A673 (cell line): ENCODE measurements at regions not wholly inside any gene's neighbourhood (a gene's known extent, or its start where the extent isn't known, plus 50 kb on each side); places are given as distances from the start of the nearest gene placed in this dataset.
A peak's percentile ranks its signal among the peaks of the same experiment; 100 is the strongest.

ENCODE experiments used
- BruUV-seq: library from RNA; stranded (reverse); fragments of 400-500 nt; replicated peaks from 2 replicates; lab custom pipeline; 2021; lab: Mats Ljungman, UMichigan
- CTCF ChIA-PET: fragments of 300-600 bp; sonication (Branson Sonifier 250); formaldehyde crosslinking; loops from one replicate; lab custom pipeline; 2022; ENCODE audit warnings: antibody characterized with exemption; lab: Charles Lee
- POLR2A ChIA-PET: fragments of 300-600 bp; sonication (Branson Sonifier 250); formaldehyde crosslinking; loops from one replicate; lab custom pipeline; 2022; ENCODE audit warnings: antibody characterized with exemption; ENCODE audit not compliant: low non-redundant PET; lab: Charles Lee
- DNase-seq: peaks from one replicate; pipeline ENCODE4 v3.0.0-alpha.2; 2015; ENCODE audit warnings: low spot score
- H3K27ac ChIP-seq: fragments of 200-600 bp; sonication (generic); 2 replicates; pipeline ENCODE4 v1.5.1; 2016; ENCODE audit warnings: mixed run types, low read depth, mild to moderate bottlenecking, mixed read lengths, antibody characterized with exemption, low read length; ENCODE audit not compliant: poor library complexity, severe bottlenecking
- H3K27me3 ChIP-seq: fragments of 200-600 bp; sonication (generic); replicated peaks from 2 replicates; pipeline ENCODE4 v1.6.1; 2017; ENCODE audit warnings: mixed run types, low read depth, mild to moderate bottlenecking, mixed read lengths, antibody characterized with exemption, low read length; ENCODE audit not compliant: insufficient read depth, poor library complexity
- H3K36me3 ChIP-seq: fragments of 200-600 bp; sonication (generic); 2 replicates; pipeline ENCODE4 v1.6.1; 2016; ENCODE audit warnings: mixed run types, mild to moderate bottlenecking, mixed read lengths, antibody characterized with exemption, low read length; ENCODE audit not compliant: insufficient read depth, poor library complexity, severe bottlenecking
- H3K4me1 ChIP-seq: fragments of 200-600 bp; sonication (generic); 2 replicates; pipeline ENCODE4 v1.6.1; 2017; ENCODE audit warnings: mixed run types, mild to moderate bottlenecking, mixed read lengths, antibody characterized with exemption, low read length; ENCODE audit not compliant: insufficient read depth, poor library complexity, severe bottlenecking
- H3K4me3 ChIP-seq: fragments of 200-600 bp; sonication (generic); 2 replicates; pipeline ENCODE4 v1.5.1; 2016; ENCODE audit warnings: low read depth, mixed run types, mild to moderate bottlenecking, mixed read lengths, low read length; ENCODE audit not compliant: poor library complexity, severe bottlenecking
- H3K9me3 ChIP-seq: fragments of 200-600 bp; sonication (generic); 2 replicates; pipeline ENCODE4 v1.6.1; 2016; ENCODE audit warnings: mixed run types, low read depth, mild to moderate bottlenecking, mixed read lengths, antibody characterized with exemption, low read length; ENCODE audit not compliant: poor library complexity, severe bottlenecking
- CTCF ChIP-seq: fragments of 300-800, 200-600 bp; sonication (generic); conservative IDR thresholded peaks from 2 replicates; pipeline ENCODE4 v1.5.1; 2017; ENCODE audit warnings: low read depth, mild to moderate bottlenecking, antibody characterized with exemption, low read length, moderate library complexity, mixed read lengths
- EZH2 ChIP-seq: fragments of 200-600 bp; sonication (generic); IDR thresholded peaks from 2 replicates; pipeline ENCODE4 v1.6.1; 2017; ENCODE audit warnings: borderline replicate concordance, low read depth, mild to moderate bottlenecking, mixed read lengths, antibody characterized with exemption, low read length; ENCODE audit not compliant: poor library complexity, severe bottlenecking
- intact Hi-C: fragments of 100-400 bp; cut with micrococcal nuclease; formaldehyde crosslinking; loops from one replicate; pipeline ENCODE4 v1.10.0; 2022; ENCODE audit not compliant: unreplicated experiment

- ChIA-PET CTCF (no interaction called here), POLR2A (no interaction called here)
- H3K4me1 ChIP-seq: peaks cover 27% of the 10 kb centered on the region
- no peak overlapping the region for H3K4me3 ChIP-seq
- intact Hi-C loops: no loop called here
- DNase-seq: peak; percentile 63
- H3K36me3 ChIP-seq: no peaks in the 10 kb centered on the region
- H3K27ac ChIP-seq: peak overlapping the region; percentile 28
- H3K9me3 ChIP-seq: peaks cover 7% of the 10 kb centered on the region
- TF ChIP-seq CTCF (no peak), EZH2 (no peak)
- no peaks in the 10 kb centered on the region for H3K27me3 ChIP-seq
- BruUV-seq: no TSS peak
Measured at GRCh38 chr13:61927648-61928047, 512.0 kb upstream of the PCDH20 start.

DNA sequence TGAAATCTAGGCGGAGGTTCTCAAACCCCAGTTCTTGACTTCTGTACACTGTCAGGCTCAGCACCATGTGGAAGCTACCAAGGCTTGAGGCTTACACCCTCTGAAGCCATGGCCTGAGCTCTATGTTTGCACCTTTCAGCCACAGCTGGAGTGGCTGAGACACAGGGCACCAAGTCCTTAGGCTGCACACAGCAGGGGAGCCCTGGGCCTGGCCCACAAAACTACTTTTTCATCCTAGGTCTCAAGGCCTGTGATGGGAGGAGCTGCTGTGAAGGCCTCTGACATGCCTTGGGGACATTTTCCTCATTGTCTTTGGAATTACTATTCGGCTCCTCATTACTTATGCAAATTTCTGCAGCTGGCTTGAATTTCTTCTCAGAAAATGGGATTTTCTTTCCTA, 503.2 kb upstream of the PCDH20 start:
- Histone ChIP-seq H3K27me3 (no peaks in the 10 kb centered on the region), H3K36me3 (no peaks in the 10 kb centered on the region), H3K4me3 (no peak overlapping the region), H3K9me3 (peaks cover 7% of the 10 kb centered on the region), H3K27ac (no peak overlapping the region), H3K4me1 (no peaks in the 10 kb centered on the region)
- no peak for DNase-seq
- TF ChIP-seq CTCF (no peak), EZH2 (no peak)
- no TSS peak for BruUV-seq
- ChIA-PET POLR2A (no interaction called here), CTCF (no interaction called here)
- intact Hi-C loops: no loop called here

DNA sequence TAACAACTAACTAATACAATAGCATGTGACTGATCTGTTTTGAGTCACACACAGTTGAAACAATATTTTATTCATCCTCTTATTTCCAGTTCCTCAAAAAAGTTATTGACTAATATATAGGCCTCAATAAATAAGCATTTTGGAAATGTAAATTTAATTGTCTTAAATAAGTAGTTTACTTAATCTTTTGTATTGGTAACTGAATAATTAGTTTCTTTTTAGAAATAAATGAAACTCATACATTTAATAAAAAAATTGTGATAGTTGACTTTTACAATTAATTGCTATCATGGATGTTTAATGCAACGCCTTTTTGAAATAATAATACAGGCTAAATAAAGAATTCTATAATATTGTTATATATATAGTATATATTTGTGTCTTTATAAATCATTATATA, 500.8 kb upstream of the PCDH20 start:
- intact Hi-C loops: no loop called here
- ChIA-PET POLR2A (no interaction called here), CTCF (no interaction called here)
- Histone ChIP-seq H3K9me3 (no peaks in the 10 kb centered on the region), H3K27me3 (no peaks in the 10 kb centered on the region), H3K27ac (no peak overlapping the region), H3K4me3 (no peak overlapping the region), H3K36me3 (no peaks in the 10 kb centered on the region), H3K4me1 (no peaks in the 10 kb centered on the region)
- no TSS peak for BruUV-seq
- no peak for DNase-seq
- no peak for TF ChIP-seq EZH2
- no peak for TF ChIP-seq CTCF
